B cell (primary cell): ENCODE measurements at regions not wholly inside any gene's neighbourhood (a gene's known extent, or its start where the extent isn't known, plus 50 kb on each side); places are given as distances from the start of the nearest gene placed in this dataset.

ENCODE experiments used
- ATAC-seq: fragments of 200-7000 bp; cut with Tn5 transposase; one replicate; pipeline ENCODE4 v1.10.0; 2021; ENCODE audit warnings: low read depth, mild to moderate bottlenecking, moderate number of reproducible peaks, moderate library complexity
- CTCF ChIA-PET: fragments of 350-600 bp; sonication (Branson Sonifier 250); formaldehyde crosslinking; loops from one replicate; lab custom pipeline; 2021; ENCODE audit warnings: antibody characterized with exemption, inconsistent platforms; lab: Charles Lee
- POLR2A ChIA-PET: fragments of 350-600 bp; sonication (Branson Sonifier 250); formaldehyde crosslinking; loops from one replicate; lab custom pipeline; 2021; ENCODE audit warnings: antibody characterized with exemption; lab: Charles Lee
- DNase-seq: peaks from one replicate; pipeline ENCODE4 v3.0.0; 2013
- H2AFZ ChIP-seq: 2 replicates; pipeline ENCODE4 v1.6.1; 2012; ENCODE audit warnings: mild to moderate bottlenecking, low read depth, low read length; ENCODE audit not compliant: insufficient read depth, poor library complexity, severe bottlenecking
- H3K27ac ChIP-seq, 2 donors: 1 replicate in 1 of 2; 2 replicates in 1 of 2; pipeline ENCODE4 v1.5.1; 2012 to 2013; ENCODE audit warnings: low read length in 2 of 2, mild to moderate bottlenecking in 2 of 2, moderate library complexity in 1 of 2
- H3K27me3 ChIP-seq, 4 experiments: fragments of 200-600 bp in 1 of 4; sonication (generic) in 1 of 4; replicated peaks in 1 of 4; 1 replicate in 2 of 4; 2 replicates in 2 of 4; pipeline versions ENCODE4 v1.6.1 to v1.7.0; 2013 to 2016; ENCODE audit warnings: low read length in 3 of 4, mild to moderate bottlenecking in 2 of 4, mixed read lengths in 1 of 4, moderate library complexity in 1 of 4; ENCODE audit not compliant: insufficient read depth in 4 of 4, control insufficient read depth in 3 of 4; ENCODE audit errors: control extremely low read depth in 1 of 4
- H3K36me3 ChIP-seq, 2 experiments: replicated peaks in 1 of 2; 1 replicate in 1 of 2; 2 replicates in 1 of 2; pipeline versions ENCODE4 v1.6.1 to v1.7.1; 2013; ENCODE audit warnings: low read length in 1 of 2; ENCODE audit not compliant: insufficient read depth in 2 of 2, control insufficient read depth in 1 of 2; ENCODE audit errors: control extremely low read depth in 1 of 2, extremely low read depth in 1 of 2
- H3K4me1 ChIP-seq, 2 donors: fragments of 200-600 bp in 1 of 2; sonication (generic) in 1 of 2; 1 replicate in 1 of 2; 2 replicates in 1 of 2; pipeline versions ENCODE4 v1.5.1 to v1.6.1; 2013 to 2017; ENCODE audit warnings: low read length in 2 of 2; ENCODE audit not compliant: control insufficient read depth in 2 of 2, insufficient read depth in 2 of 2
- H3K4me2 ChIP-seq: replicated peaks from 2 replicates; pipeline ENCODE3; 2012; ENCODE audit warnings: mild to moderate bottlenecking, low read depth, low read length; ENCODE audit not compliant: poor library complexity, severe bottlenecking
- H3K4me3 ChIP-seq, 5 experiments: fragments of 200-600 bp in 1 of 5; sonication (generic) in 1 of 5; 1 replicate in 3 of 5; 2 replicates in 2 of 5; pipeline versions ENCODE4 v1.5.1 to v1.7.0; 2011 to 2016; ENCODE audit warnings: low read length in 4 of 5, mild to moderate bottlenecking in 4 of 5, low read depth in 2 of 5, control low read depth in 1 of 5, moderate library complexity in 1 of 5; ENCODE audit not compliant: insufficient read depth in 1 of 5; ENCODE audit errors: control extremely low read depth in 1 of 5, extremely low read depth in 1 of 5
- H3K79me2 ChIP-seq: fragments of 200-600 bp; sonication (generic); one replicate; pipeline ENCODE4 v1.6.0; 2016; ENCODE audit warnings: low read length; ENCODE audit not compliant: control insufficient read depth, insufficient read depth
- H3K9ac ChIP-seq: fragments of 200-600 bp; sonication (generic); 2 replicates; pipeline ENCODE4 v1.6.1; 2017; ENCODE audit warnings: mild to moderate bottlenecking, low read length, moderate library complexity
- H3K9me3 ChIP-seq, 3 donors: one replicate each; pipeline versions ENCODE4 v1.6.1 to v1.7.1; 2013; ENCODE audit warnings: low read length in 2 of 3; ENCODE audit not compliant: control insufficient read depth in 2 of 3, insufficient read depth in 1 of 3; ENCODE audit errors: control extremely low read depth in 1 of 3
- H4K20me1 ChIP-seq: 2 replicates; pipeline ENCODE4 v1.6.0; 2012; ENCODE audit warnings: mild to moderate bottlenecking, low read length; ENCODE audit not compliant: insufficient read depth, control insufficient read depth, poor library complexity, severe bottlenecking
- H3K27ac Mint-ChIP-seq: one replicate; pipeline ENCODE4 v1.8.0; 2021; ENCODE audit warnings: mixed read lengths
- H3K27me3 Mint-ChIP-seq: one replicate; pipeline ENCODE4 v1.8.0; 2021; ENCODE audit warnings: mixed read lengths
- H3K4me1 Mint-ChIP-seq: one replicate; pipeline ENCODE4 v1.8.0; 2021; ENCODE audit warnings: mixed read lengths
- H3K4me3 Mint-ChIP-seq: one replicate; pipeline ENCODE4 v1.8.0; 2021; ENCODE audit warnings: mixed read lengths
- H3K9me3 Mint-ChIP-seq: one replicate; pipeline ENCODE4 v1.8.0; 2022; ENCODE audit warnings: mixed read lengths; ENCODE audit not compliant: insufficient read depth
- EZH2 ChIP-seq: IDR thresholded peaks from 2 replicates; pipeline ENCODE4 v1.6.1; 2012; ENCODE audit warnings: borderline replicate concordance, low read depth, mild to moderate bottlenecking, moderate library complexity, low read length; ENCODE audit not compliant: insufficient read depth, poor library complexity, severe bottlenecking
- WGBS: methylation state at CpG from one replicate; pipeline ENCODE4 v1.1.5; 2013; ENCODE audit warnings: missing lambda C conversion rate; ENCODE audit not compliant: insufficient coverage; 5-methylcytosine and 5-hydroxymethylcytosine counted together
- intact Hi-C: fragments of 100-400 bp; cut with micrococcal nuclease; formaldehyde crosslinking; loops from one replicate; pipeline ENCODE4 v1.10.0; 2022
- TF ChIP-seq, protein P1 (sequence below): fragments of 200-600 bp; IDR thresholded peaks from one replicate; pipeline ENCODE4 v1.8.0; 2022; ENCODE audit warnings: antibody characterized with exemption, mild to moderate bottlenecking

DNA sequence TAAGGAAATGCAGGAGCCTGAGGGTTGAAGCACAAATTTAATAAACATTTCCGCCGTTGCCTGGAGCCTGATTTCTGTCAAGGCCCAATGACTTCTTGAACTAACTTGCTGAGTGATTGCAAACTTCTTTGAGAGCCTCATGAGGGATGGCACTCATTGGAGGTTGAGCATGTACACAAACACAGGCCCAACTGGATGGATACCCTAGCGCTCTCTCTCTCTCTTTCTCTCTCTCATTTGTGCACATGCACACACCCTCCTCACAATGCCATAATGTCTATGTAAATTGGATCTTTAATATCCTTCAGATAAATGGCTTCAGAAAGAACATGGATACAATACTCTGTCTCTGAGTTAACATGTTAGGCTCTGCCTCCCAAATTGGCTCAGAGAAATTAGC lies 597.7 kb upstream of the CADM1 start:
- H4K20me1 ChIP-seq: no peaks in the 10 kb centered on the region
- no peak overlapping the region for H3K4me2 ChIP-seq
- Mint-ChIP-seq H3K27me3 (no peaks in the 10 kb centered on the region), H3K9me3 (no peaks in the 10 kb centered on the region), H3K27ac (no peak overlapping the region), H3K4me1 (no peaks in the 10 kb centered on the region), H3K4me3 (no peak overlapping the region)
- WGBS: 94% methylated on average over 2 of the region's 3 CpGs
- H3K9ac ChIP-seq: no peak overlapping the region
- CTCF ChIA-PET: no interaction called here
- H3K4me1 ChIP-seq: no peaks in the 10 kb centered on the region
- H2AFZ ChIP-seq: no peak overlapping the region
- no peaks in the 10 kb centered on the region for H3K36me3 ChIP-seq
- H3K27me3 ChIP-seq: no peaks in the 10 kb centered on the region
- TF ChIP-seq, protein P1, sequence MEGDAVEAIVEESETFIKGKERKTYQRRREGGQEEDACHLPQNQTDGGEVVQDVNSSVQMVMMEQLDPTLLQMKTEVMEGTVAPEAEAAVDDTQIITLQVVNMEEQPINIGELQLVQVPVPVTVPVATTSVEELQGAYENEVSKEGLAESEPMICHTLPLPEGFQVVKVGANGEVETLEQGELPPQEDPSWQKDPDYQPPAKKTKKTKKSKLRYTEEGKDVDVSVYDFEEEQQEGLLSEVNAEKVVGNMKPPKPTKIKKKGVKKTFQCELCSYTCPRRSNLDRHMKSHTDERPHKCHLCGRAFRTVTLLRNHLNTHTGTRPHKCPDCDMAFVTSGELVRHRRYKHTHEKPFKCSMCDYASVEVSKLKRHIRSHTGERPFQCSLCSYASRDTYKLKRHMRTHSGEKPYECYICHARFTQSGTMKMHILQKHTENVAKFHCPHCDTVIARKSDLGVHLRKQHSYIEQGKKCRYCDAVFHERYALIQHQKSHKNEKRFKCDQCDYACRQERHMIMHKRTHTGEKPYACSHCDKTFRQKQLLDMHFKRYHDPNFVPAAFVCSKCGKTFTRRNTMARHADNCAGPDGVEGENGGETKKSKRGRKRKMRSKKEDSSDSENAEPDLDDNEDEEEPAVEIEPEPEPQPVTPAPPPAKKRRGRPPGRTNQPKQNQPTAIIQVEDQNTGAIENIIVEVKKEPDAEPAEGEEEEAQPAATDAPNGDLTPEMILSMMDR: no peak
- TF ChIP-seq EZH2: no peak
- peaks cover 0 to 3% (median 0%) of the 10 kb centered on the region in 3 donors for H3K9me3 ChIP-seq
- no peak for ATAC-seq
- H3K79me2 ChIP-seq: no peaks in the 10 kb centered on the region
- no peak for DNase-seq
- no peak overlapping the region for H3K4me3 ChIP-seq
- intact Hi-C loops: no loop called here
- POLR2A ChIA-PET: no interaction called here
- H3K27ac ChIP-seq: no peak overlapping the region

- TF ChIP-seq, protein P1: no peak
- TF ChIP-seq EZH2: no peak
- H3K4me1 Mint-ChIP-seq: no peaks in the 10 kb centered on the region
- H3K9me3 ChIP-seq: peaks cover 0 to 7% (median 0%) of the 10 kb centered on the region in 3 donors
- H3K9ac ChIP-seq: no peak overlapping the region
- CTCF ChIA-PET: no interaction called here
- DNase-seq (no peak), ATAC-seq (no peak)
- no peaks in the 10 kb centered on the region for H4K20me1 ChIP-seq
- H3K9me3 Mint-ChIP-seq: no peaks in the 10 kb centered on the region
- POLR2A ChIA-PET: no interaction called here
- H3K4me1 ChIP-seq: no peaks in the 10 kb centered on the region
- no peaks in the 10 kb centered on the region for H3K27me3 Mint-ChIP-seq
- H3K27me3 ChIP-seq: no peaks in the 10 kb centered on the region
- no peak overlapping the region for H3K27ac Mint-ChIP-seq
- 95% methylated on average over 2 of the region's 2 CpGs for WGBS
- no peak overlapping the region for H3K4me3 Mint-ChIP-seq
- H3K27ac ChIP-seq: no peak overlapping the region
- no peak overlapping the region for H3K4me3 ChIP-seq
- no peak overlapping the region for H2AFZ ChIP-seq
- no peak overlapping the region for H3K4me2 ChIP-seq
- no peaks in the 10 kb centered on the region for H3K79me2 ChIP-seq
- H3K36me3 ChIP-seq: no peaks in the 10 kb centered on the region
- intact Hi-C loops: no loop called here
Measured at GRCh38 chr11:116100016-116100415, 595.8 kb upstream of the CADM1 start.
